NB4 (cell line): ENCODE measurements at regions not wholly inside any gene's neighbourhood (a gene's known extent, or its start where the extent isn't known, plus 50 kb on each side); places are given as distances from the start of the nearest gene placed in this dataset.
"Not testable (repeated sequence)": the region's sequence is repeated elsewhere in the genome, so short reads cannot be mapped to it uniquely, and the experiment has no call there.

Experiments used
- DNase-seq: peaks from one replicate; pipeline ENCODE4 v3.0.0; 2010; ENCODE audit warnings: low read depth
- H3K4me3 ChIP-seq: one replicate; pipeline ENCODE4 v1.5.1; 2011; ENCODE audit warnings: mild to moderate bottlenecking, low read depth, low read length, moderate library complexity
- CTCF ChIP-seq: IDR thresholded peaks from one replicate; pipeline ENCODE4 v1.5.1; 2012; ENCODE audit warnings: low read depth, low read length
- MAX ChIP-seq: IDR thresholded peaks from 2 replicates; pipeline ENCODE4 v1.6.1; 2011; ENCODE audit warnings: low read depth, low read length
- MYC ChIP-seq: IDR thresholded peaks from 2 replicates; pipeline ENCODE4 v1.6.1; 2011; ENCODE audit warnings: low read depth, low read length
- POLR2A ChIP-seq: IDR thresholded peaks from 2 replicates; pipeline ENCODE4 v1.6.1; 2011; ENCODE audit warnings: mild to moderate bottlenecking; ENCODE audit not compliant: insufficient read length; ENCODE audit errors: extremely low read depth

- DNase-seq, result no peak
- TF ChIP-seq CTCF, result no peak
- TF ChIP-seq POLR2A, result no peak
- no peak for TF ChIP-seq MYC
- no peak for TF ChIP-seq MAX
- no peak overlapping the region for H3K4me3 ChIP-seq
Observed at GRCh38 chr13:44713788-44714469, 137.8 kb upstream of the TSC22D1 start.

- DNase-seq, result no peak
- TF ChIP-seq POLR2A (no peak), MAX (no peak), MYC (no peak), CTCF (no peak)
Observed at GRCh38 chr13:44711706-44712105, 135.6 kb upstream of the TSC22D1 start.

GRCh38 chr13:44710576-44710975 is 134.4 kb upstream of the TSC22D1 start:
- no peak for TF ChIP-seq POLR2A
- TF ChIP-seq CTCF, result no peak
- TF ChIP-seq MYC, result no peak
- TF ChIP-seq MAX, result no peak
- DNase-seq, result no peak
- no peak overlapping the region for H3K4me3 ChIP-seq

More at GRCh38 chr13:44711706-44712105, 135.6 kb upstream of the TSC22D1 start:
- H3K4me3 ChIP-seq, result no peak overlapping the region

- not testable (repeated sequence) for H3K4me3 ChIP-seq, DNase-seq
Observed at GRCh38 chr13:44704811-44705210, 128.7 kb upstream of the TSC22D1 start.

GRCh38 chr13:44703371-44703770 is 127.2 kb upstream of the TSC22D1 start:
- TF ChIP-seq MYC (no peak), POLR2A (no peak), CTCF (no peak), MAX (no peak)
- no peak overlapping the region for H3K4me3 ChIP-seq
- DNase-seq, result no peak

GRCh38 chr13:44698066-44698465 is 121.9 kb upstream of the TSC22D1 start:
- TF ChIP-seq CTCF (no peak), MAX (no peak), MYC (no peak)
- no peak for DNase-seq
- H3K4me3 ChIP-seq, result no peak overlapping the region
